GM23338 (cell line): ENCODE measurements at regions not wholly inside any gene's neighbourhood (a gene's known extent, or its start where the extent isn't known, plus 50 kb on each side); places are given as distances from the start of the nearest gene placed in this dataset.

Experiments used
- CREB1 ChIP-seq: fragments of 250-450 bp; sonication (Bioruptor Pico); IDR thresholded peaks from 2 replicates; pipeline ENCODE4 v1.5.0; 2020; ENCODE audit warnings: low read depth, mild to moderate bottlenecking, moderate library complexity
- EZH2 ChIP-seq: fragments of 200-600 bp; sonication (generic); IDR thresholded peaks from one replicate; pipeline ENCODE4 v1.8.0; 2017; ENCODE audit warnings: antibody characterized with exemption, mild to moderate bottlenecking, low read depth; ENCODE audit not compliant: unreplicated experiment
- JUNB ChIP-seq: IDR thresholded peaks from one replicate; pipeline ENCODE4 v1.6.1; 2016; ENCODE audit warnings: antibody characterized with exemption; ENCODE audit not compliant: unreplicated experiment
- NANOG ChIP-seq: IDR thresholded peaks from 2 replicates; pipeline ENCODE4 v1.6.1; 2016; ENCODE audit warnings: antibody characterized with exemption, borderline replicate concordance
- POLR2AphosphoS5 ChIP-seq: IDR thresholded peaks from 2 replicates; pipeline ENCODE4 v1.6.1; 2016; ENCODE audit warnings: antibody characterized with exemption, low read depth
- REST ChIP-seq: IDR thresholded peaks from one replicate; pipeline ENCODE4 v1.6.1; 2018; ENCODE audit warnings: antibody characterized with exemption; ENCODE audit not compliant: unreplicated experiment
- STAT1 ChIP-seq: IDR thresholded peaks from one replicate; pipeline ENCODE4 v1.6.1; 2016; ENCODE audit warnings: antibody characterized with exemption; ENCODE audit not compliant: unreplicated experiment
- ZNF114 ChIP-seq: fragments of 250-450 bp; sonication (Bioruptor Pico); IDR thresholded peaks from 2 replicates; pipeline ENCODE4 v1.5.0; 2020; ENCODE audit warnings: mild to moderate bottlenecking, moderate library complexity
- ZNF331 ChIP-seq: fragments of 250-450 bp; sonication (Bioruptor Pico); IDR thresholded peaks from 2 replicates; pipeline ENCODE4 v1.5.0; 2020; ENCODE audit warnings: low read depth, mild to moderate bottlenecking, moderate library complexity
- TF ChIP-seq, protein P1 (sequence below): fragments of 250-450 bp; sonication (Bioruptor Pico); IDR thresholded peaks from 2 replicates; pipeline ENCODE4 v1.5.0; 2020; ENCODE audit warnings: mild to moderate bottlenecking, moderate library complexity
- TF ChIP-seq, protein P2 (sequence below): IDR thresholded peaks from 2 replicates; pipeline ENCODE4 v1.6.1; 2016; ENCODE audit warnings: antibody characterized with exemption

- TF ChIP-seq, protein P1, sequence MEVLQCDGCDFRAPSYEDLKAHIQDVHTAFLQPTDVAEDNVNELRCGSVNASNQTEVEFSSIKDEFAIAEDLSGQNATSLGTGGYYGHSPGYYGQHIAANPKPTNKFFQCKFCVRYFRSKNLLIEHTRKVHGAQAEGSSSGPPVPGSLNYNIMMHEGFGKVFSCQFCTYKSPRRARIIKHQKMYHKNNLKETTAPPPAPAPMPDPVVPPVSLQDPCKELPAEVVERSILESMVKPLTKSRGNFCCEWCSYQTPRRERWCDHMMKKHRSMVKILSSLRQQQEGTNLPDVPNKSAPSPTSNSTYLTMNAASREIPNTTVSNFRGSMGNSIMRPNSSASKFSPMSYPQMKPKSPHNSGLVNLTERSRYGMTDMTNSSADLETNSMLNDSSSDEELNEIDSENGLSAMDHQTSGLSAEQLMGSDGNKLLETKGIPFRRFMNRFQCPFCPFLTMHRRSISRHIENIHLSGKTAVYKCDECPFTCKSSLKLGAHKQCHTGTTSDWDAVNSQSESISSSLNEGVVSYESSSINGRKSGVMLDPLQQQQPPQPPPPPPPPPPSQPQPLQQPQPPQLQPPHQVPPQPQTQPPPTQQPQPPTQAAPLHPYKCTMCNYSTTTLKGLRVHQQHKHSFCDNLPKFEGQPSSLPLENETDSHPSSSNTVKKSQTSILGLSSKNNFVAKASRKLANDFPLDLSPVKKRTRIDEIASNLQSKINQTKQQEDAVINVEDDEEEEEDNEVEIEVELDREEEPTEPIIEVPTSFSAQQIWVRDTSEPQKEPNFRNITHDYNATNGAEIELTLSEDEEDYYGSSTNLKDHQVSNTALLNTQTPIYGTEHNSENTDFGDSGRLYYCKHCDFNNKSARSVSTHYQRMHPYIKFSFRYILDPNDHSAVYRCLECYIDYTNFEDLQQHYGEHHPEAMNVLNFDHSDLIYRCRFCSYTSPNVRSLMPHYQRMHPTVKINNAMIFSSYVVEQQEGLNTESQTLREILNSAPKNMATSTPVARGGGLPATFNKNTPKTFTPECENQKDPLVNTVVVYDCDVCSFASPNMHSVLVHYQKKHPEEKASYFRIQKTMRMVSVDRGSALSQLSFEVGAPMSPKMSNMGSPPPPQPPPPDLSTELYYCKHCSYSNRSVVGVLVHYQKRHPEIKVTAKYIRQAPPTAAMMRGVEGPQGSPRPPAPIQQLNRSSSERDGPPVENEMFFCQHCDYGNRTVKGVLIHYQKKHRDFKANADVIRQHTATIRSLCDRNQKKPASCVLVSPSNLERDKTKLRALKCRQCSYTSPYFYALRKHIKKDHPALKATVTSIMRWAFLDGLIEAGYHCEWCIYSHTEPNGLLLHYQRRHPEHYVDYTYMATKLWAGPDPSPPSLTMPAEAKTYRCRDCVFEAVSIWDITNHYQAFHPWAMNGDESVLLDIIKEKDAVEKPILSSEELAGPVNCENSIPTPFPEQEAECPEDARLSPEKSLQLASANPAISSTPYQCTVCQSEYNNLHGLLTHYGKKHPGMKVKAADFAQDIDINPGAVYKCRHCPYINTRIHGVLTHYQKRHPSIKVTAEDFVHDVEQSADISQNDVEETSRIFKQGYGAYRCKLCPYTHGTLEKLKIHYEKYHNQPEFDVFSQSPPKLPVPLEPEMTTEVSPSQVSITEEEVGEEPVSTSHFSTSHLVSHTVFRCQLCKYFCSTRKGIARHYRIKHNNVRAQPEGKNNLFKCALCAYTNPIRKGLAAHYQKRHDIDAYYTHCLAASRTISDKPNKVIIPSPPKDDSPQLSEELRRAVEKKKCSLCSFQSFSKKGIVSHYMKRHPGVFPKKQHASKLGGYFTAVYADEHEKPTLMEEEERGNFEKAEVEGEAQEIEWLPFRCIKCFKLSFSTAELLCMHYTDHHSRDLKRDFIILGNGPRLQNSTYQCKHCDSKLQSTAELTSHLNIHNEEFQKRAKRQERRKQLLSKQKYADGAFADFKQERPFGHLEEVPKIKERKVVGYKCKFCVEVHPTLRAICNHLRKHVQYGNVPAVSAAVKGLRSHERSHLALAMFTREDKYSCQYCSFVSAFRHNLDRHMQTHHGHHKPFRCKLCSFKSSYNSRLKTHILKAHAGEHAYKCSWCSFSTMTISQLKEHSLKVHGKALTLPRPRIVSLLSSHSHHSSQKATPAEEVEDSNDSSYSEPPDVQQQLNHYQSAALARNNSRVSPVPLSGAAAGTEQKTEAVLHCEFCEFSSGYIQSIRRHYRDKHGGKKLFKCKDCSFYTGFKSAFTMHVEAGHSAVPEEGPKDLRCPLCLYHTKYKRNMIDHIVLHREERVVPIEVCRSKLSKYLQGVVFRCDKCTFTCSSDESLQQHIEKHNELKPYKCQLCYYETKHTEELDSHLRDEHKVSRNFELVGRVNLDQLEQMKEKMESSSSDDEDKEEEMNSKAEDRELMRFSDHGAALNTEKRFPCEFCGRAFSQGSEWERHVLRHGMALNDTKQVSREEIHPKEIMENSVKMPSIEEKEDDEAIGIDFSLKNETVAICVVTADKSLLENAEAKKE, result no peak
- TF ChIP-seq, protein P2, sequence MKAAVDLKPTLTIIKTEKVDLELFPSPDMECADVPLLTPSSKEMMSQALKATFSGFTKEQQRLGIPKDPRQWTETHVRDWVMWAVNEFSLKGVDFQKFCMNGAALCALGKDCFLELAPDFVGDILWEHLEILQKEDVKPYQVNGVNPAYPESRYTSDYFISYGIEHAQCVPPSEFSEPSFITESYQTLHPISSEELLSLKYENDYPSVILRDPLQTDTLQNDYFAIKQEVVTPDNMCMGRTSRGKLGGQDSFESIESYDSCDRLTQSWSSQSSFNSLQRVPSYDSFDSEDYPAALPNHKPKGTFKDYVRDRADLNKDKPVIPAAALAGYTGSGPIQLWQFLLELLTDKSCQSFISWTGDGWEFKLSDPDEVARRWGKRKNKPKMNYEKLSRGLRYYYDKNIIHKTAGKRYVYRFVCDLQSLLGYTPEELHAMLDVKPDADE, result no peak
- TF ChIP-seq STAT1, result no peak
- TF ChIP-seq EZH2, result no peak
- TF ChIP-seq REST, result no peak
- TF ChIP-seq JUNB, result no peak
- no peak for TF ChIP-seq CREB1 (CRISPR knock-in tag)
- no peak for TF ChIP-seq NANOG
- TF ChIP-seq ZNF331 (CRISPR knock-in tag), result no peak
- TF ChIP-seq POLR2AphosphoS5, result no peak
- no peak for TF ChIP-seq ZNF114 (CRISPR knock-in tag)
Observed at GRCh38 chr21:14833241-14833640, 231.6 kb downstream of the NRIP1 start (continued).
